ENCODE measurements at regions not wholly inside any gene's neighbourhood (a gene's known extent, or its start where the extent isn't known, plus 50 kb on each side); places are given as distances from the start of the nearest gene placed in this dataset.

GRCh38 chr6:19408331-19408730 lies 428.8 kb upstream of the ID4 start:
- in situ Hi-C loops (cut with MboI): no loop called here
- DNase-seq (ENCODE audit: extremely low read depth in 1 of 4, low spot score in 3 of 4) (no peak), FAIRE-seq (no peak), ATAC-seq (no peak)
- H3K9me3 ChIP-seq (replicated peaks; ENCODE audit: control insufficient read depth, insufficient read depth, low read depth, low read length): no peaks in the 10 kb centered on the region
- no peak overlapping the region for H3K4me3 ChIP-seq
- ChIA-PET CTCF (ENCODE audit: low intra/inter-chr PET ratio) (interaction anchor here (0.6 kb wide), 1 partner anchor 52 kb away, joined by 3 read pairs; no protein-coding TSS in a partner anchor), POLR2A (no interaction called here)
- no peaks in the 10 kb centered on the region for H4K20me1 ChIP-seq (replicated peaks; ENCODE audit: control insufficient read depth, insufficient read depth, low read length)
- no peak overlapping the region for H3K27ac ChIP-seq (ENCODE audit: extremely low read depth, low read depth, low read length)
- no peak overlapping the region for H2AFZ ChIP-seq (ENCODE audit: low read depth, low read length)
- no peak overlapping the region for H3K9ac ChIP-seq (ENCODE audit: insufficient read depth in 1 of 2, low read depth in 2 of 2, low read length in 2 of 2)
- H3K36me3 ChIP-seq (ENCODE audit: control insufficient read depth, insufficient read depth, low read length): no peaks in the 10 kb centered on the region
- intact Hi-C loops (cut with micrococcal nuclease): no loop called here
- H3K4me2 ChIP-seq (ENCODE audit: insufficient read depth, low read length): no peak overlapping the region
- TF ChIP-seq ZNF146 (CRISPR knock-in tag; IDR thresholded peaks at IDR 0.05; ENCODE audit: unreplicated experiment) (no peak), ZNF561 (CRISPR knock-in tag; conservative IDR thresholded peaks at IDR 0.05) (no peak)
- no peaks in the 10 kb centered on the region for H3K79me2 ChIP-seq (ENCODE audit: control insufficient read depth, insufficient read depth, low read length)
- BruUV-seq (replicated peaks): no TSS peak
- H3K4me1 ChIP-seq (replicated peaks in 1 of 2; ENCODE audit: control insufficient read depth in 2 of 2, insufficient read depth in 2 of 2, low read length in 2 of 2): no peaks in the 10 kb centered on the region
- no peaks in the 10 kb centered on the region for H3K27me3 ChIP-seq (ENCODE audit: control insufficient read depth in 2 of 2, insufficient read depth in 2 of 2, low read length in 2 of 2)
- H3K9me1 ChIP-seq (ENCODE audit: control insufficient read depth, insufficient read depth, low read length): no peaks in the 10 kb centered on the region
- WGBS (ENCODE audit: insufficient coverage, low coverage, missing lambda C conversion rate): 6% methylated on average over 3 of the region's 3 CpGs

GRCh38 chr6:19410481-19410880 lies 426.7 kb upstream of the ID4 start:
- Histone ChIP-seq H3K79me2 (ENCODE audit: control insufficient read depth, insufficient read depth, low read length) (no peaks in the 10 kb centered on the region), H3K4me2 (ENCODE audit: insufficient read depth, low read length) (no peak overlapping the region), H3K9me3 (replicated peaks; ENCODE audit: control insufficient read depth, insufficient read depth, low read depth, low read length) (no peaks in the 10 kb centered on the region; the same call in 1 of the 2 replicates), H3K9me1 (ENCODE audit: control insufficient read depth, insufficient read depth, low read length) (no peaks in the 10 kb centered on the region), H3K36me3 (ENCODE audit: control insufficient read depth, insufficient read depth, low read length) (no peaks in the 10 kb centered on the region), H2AFZ (ENCODE audit: low read depth, low read length) (no peak overlapping the region), H3K27me3 (ENCODE audit: control insufficient read depth in 2 of 2, insufficient read depth in 2 of 2, low read length in 2 of 2) (no peaks in the 10 kb centered on the region), H3K4me3 (no peak overlapping the region), H3K4me1 (replicated peaks in 1 of 2; ENCODE audit: control insufficient read depth in 2 of 2, insufficient read depth in 2 of 2, low read length in 2 of 2) (no peaks in the 10 kb centered on the region), H3K27ac (ENCODE audit: extremely low read depth, low read depth, low read length) (no peak overlapping the region), H3K9ac (ENCODE audit: insufficient read depth in 1 of 2, low read depth in 2 of 2, low read length in 2 of 2) (no peak overlapping the region), H4K20me1 (replicated peaks; ENCODE audit: control insufficient read depth, insufficient read depth, low read length) (no peaks in the 10 kb centered on the region)
- ChIA-PET POLR2A (no interaction called here), CTCF (ENCODE audit: low intra/inter-chr PET ratio) (no interaction called here)
- intact Hi-C loops (cut with micrococcal nuclease) (no loop called here), in situ Hi-C loops (cut with MboI) (no loop called here)
- BruUV-seq (replicated peaks): no TSS peak
- DNase-seq (ENCODE audit: extremely low read depth in 1 of 4, low spot score in 3 of 4) (no peak), ATAC-seq (no peak), FAIRE-seq (no peak)
- no peak for TF ChIP-seq DLX4 (CRISPR knock-in tag; IDR thresholded peaks at IDR 0.05)
- no peak for TF ChIP-seq GTF3C2 (IDR thresholded peaks at IDR 0.05; ENCODE audit: borderline replicate concordance, extremely low read depth, insufficient read length)
- no peak for TF ChIP-seq NFRKB (IDR thresholded peaks at IDR 0.05; ENCODE audit: low read depth)
- no peak for TF ChIP-seq DNMT1 (IDR thresholded peaks at IDR 0.05)
- TF ChIP-seq POLR2AphosphoS2 (IDR thresholded peaks at IDR 0.05; ENCODE audit: low read length): no peak
- TF ChIP-seq RBM34 (IDR thresholded peaks at IDR 0.05; ENCODE audit: borderline replicate concordance, insufficient read depth, low read length): no peak
